Stimulated activated CD4-positive, alpha-beta T cell treated with anti-CD3 and anti-CD28 coated beads, Interleukin-1b, Interleukin-23, amount 100 ng/mL, for 48 hours (primary cell): ENCODE measurements at regions not wholly inside any gene's neighbourhood (a gene's known extent, or its start where the extent isn't known, plus 50 kb on each side); places are given as distances from the start of the nearest gene placed in this dataset.
"Not testable (repeated sequence)": the region's sequence is repeated elsewhere in the genome, so short reads cannot be mapped to it uniquely, and the experiment has no call there.

ENCODE experiments used
- DNase-seq: peaks from one replicate; pipeline ENCODE4 v3.0.0-alpha.2; 2020

DNA sequence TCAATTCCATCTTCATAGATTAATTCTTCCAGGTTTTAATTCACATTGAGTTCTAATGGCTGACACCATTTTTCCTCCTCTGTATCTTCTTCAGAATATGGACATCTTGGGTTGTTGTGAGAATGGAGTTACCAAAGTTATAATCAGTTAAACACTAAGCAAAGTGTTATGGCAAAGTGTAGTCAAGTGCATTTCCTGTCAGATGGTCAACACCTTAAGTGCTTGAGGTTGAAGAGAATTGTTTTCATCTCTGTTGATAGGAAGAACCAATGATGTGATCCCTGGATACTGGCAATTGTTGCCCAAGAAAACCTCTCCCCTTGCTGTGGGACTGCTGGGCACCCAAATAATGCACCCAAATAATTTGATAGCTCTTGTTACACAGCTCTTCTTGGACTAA, 102.6 kb upstream of the SATB1 start:
- no peak for DNase-seq

- no peak for DNase-seq
These were observed 101.5 kb upstream of the SATB1 start for GRCh38 chr3:18526667-18527066.

DNA sequence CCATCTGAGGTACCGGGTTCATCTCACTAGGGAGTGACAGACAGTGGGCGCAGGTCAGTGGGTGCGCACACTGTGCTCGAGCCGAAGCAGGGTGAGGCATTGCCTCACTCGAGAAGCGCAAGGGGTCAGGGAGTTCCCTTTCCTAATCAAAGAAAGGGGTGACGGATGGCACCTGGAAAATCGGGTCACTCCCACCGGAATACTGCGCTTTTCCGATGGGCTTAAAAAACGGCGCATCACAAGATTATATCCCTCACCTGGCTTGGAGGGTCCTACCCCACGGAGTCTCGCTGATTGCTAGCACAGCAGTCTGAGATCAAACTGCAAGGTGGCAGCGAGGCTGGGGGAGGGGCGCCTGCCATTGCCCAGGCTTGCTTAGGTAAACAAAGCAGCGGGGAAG, 91.0 kb upstream of the SATB1 start:
- DNase-seq: not testable (repeated sequence)

DNA sequence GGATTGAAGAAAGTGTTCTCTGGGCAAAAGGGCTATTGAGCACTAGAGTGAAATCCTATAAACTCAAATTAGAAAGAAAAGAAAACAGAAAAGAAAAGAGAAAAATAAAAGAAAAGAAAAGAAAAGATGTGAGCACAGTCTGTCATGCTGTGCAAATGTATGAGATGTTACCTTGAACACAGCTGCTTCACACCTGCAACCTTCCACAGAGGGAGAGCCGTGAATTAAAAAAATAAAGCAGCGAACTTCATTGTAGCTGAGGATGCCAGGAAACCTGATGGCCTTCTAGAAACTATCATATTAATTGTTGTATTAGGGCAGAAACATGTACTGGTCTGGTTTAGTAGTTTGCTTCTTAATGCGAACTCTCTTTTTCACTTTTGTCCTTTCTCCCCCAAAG, 88.0 kb upstream of the SATB1 start:
- DNase-seq: no peak

DNA sequence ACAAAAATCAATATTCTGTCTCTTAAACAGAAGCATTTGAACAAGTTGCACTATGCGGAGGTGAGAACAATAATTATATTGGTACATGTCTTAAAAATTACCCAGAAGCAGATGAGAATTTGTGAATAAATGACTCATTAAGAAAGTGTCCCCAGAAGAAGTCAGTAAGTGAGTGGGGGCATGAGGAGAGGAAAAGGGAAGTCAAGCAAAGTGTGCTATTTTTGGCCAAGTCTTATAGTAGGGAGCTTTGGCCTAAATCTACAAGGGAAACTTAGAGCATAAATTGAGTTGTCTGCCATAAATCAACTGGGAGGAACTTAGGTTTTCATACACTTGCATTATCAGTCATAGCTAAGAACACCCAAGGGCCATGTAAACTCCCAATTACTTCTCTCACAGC, 86.9 kb upstream of the SATB1 start:
- DNase-seq: no peak

DNA sequence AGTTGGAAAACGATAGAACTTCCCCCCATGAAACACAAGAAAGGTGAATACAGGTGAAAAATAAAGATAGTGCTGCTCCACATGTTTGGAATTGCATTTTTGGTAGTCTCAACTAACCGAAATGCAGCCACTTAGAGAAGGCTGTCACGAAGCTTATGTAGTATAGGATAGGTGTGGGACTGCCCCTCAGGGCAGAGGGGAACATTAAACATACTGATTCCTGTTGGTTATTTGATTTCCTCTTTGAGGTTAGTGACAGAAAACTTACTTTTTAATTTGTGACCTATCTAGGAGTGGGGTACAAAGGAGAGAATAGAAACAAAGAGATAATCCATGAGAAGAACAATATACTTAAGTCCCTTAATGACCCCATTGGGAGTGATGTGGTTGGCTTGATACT, 85.8 kb upstream of the SATB1 start:
- no peak for DNase-seq

DNA sequence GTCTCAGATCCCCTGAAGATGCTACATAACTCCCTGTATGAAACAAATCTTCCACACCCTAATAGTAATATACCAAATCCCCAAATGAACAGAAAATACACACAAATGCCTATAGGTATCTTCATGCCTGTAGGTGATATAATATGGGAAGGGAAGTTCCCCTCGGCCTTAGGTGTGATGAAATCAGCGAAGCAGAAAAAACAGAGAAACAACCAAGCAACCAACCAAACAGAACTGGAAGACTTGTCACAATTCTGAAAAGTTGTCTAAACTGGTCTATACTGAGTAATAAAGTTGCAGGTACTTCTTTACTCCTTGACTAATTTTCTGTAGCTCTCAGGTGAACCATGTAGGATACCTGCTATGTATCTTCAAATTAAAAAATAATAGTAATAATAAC, 82.2 kb upstream of the SATB1 start:
- no peak for DNase-seq

DNA sequence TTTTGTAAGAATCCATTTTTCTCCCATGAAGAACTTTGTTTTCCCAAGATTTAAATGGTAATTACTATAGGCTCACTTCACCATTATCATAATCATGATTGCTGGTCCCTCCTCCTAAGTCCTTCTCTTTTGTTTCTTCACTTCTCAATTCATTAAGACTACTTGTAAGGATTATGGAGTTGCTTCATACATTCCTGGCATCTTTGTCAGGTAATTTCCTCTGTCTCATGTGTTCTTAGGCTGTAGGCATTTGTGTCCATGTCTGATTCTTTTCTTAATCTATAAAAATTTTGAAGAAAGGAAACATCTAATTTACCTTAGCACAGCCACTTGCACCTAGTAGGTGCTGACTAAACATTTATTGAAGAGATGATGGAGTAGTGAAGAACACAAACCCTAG, 79.9 kb upstream of the SATB1 start:
- no peak for DNase-seq

DNA sequence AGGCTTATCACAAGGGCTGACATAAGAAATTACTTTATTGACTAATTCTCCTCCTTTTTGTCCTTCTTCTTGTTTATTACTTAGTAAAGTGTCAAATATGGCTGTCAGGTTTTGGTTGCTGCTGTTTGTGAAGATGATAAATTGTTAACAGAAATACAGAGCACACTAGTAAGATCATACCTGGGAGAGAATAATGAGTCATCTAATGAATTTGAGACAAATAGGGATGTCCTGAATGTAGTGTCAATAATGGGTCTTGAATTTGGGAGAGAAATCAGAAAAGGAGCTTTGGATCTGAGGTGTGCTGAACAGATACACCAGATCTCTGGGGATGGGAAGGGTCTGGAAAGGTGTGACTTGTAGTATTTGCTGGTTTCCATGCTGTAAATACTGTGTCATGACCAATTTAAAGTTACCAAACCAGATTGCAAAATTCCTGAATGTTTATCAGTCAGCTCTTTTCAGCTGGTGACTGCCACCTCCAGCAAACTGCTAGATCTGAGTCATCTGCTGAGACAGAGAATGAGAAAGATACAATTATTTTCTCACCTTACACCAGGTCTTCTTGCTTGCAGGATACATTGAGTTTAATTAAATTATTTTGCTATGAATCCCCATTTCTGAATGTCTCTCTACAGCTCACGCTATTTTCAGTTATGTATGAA, 76.7 kb upstream of the SATB1 start:
- peak; percentile 14 for DNase-seq

- DNase-seq: no peak
These were observed 75.2 kb upstream of the SATB1 start for GRCh38 chr3:18500322-18500721.

- DNase-seq: no peak
These were observed 74.2 kb upstream of the SATB1 start for GRCh38 chr3:18499301-18499700.

DNA sequence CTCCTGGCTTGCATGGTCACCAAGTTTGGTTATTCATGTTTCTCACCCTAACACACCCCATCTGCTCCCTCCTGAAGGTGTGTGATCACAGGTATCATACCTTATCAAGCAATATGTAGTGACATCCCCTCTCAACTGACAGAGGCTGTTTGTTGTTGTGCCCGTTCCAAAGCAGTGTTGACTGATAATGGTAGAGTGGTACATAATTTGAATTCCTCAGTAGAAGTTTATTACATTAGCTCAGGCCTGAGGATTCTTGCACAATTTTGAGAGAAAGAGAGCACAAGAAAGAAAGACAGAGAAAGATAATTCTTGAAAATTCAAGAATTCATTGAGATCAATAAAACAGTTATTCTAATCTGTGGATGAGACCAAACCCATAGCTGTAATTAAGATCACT, 69.1 kb upstream of the SATB1 start:
- DNase-seq: no peak

- DNase-seq: no peak
These were observed 64.8 kb upstream of the SATB1 start for GRCh38 chr3:18489939-18490338.

DNA sequence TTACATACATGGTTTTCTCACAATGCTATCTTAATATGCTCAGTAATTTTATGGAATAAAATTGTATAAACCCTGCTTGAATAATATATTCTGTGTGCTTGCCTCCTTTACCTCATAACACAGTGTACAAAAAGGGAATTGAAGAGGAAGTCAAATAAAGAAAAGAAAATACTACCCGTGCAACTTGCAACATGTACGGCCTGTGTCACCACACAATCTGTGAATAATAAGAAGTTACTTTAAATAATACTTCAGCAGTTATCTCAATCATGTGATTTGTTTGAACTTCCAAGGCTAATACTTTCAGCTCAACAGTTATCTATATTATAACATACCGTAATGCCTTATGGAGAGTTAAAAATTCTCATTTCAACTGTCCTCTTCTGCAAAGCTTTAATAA, 58.1 kb upstream of the SATB1 start:
- DNase-seq: no peak

DNA sequence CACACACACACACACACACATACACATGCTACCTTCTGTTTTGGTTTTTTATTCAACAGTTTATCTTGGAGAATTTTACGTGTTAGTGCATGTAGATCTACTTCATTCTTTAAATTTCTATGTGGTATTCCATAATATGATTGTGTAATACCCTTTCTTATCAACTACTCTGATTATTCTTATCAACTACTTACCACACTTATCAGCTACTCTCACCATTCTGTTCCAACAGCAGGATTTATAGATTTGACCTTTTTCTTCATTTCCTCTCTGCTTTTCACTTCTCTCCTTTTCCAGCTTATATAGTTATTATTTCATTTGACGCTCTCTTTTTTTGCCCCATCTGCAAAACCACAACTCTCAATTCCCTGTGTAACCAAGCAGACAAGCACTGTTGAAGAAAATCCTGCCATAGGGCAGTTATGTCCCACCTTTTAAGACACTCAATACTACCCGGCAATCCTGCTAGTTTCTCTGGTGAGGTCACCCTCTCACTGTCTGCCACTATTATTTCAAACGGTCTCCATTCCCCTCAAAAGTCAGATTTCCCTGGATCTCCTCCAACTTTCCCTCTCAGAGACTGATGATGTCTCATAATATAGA, 56.9 kb upstream of the SATB1 start:
- DNase-seq: no peak

DNA sequence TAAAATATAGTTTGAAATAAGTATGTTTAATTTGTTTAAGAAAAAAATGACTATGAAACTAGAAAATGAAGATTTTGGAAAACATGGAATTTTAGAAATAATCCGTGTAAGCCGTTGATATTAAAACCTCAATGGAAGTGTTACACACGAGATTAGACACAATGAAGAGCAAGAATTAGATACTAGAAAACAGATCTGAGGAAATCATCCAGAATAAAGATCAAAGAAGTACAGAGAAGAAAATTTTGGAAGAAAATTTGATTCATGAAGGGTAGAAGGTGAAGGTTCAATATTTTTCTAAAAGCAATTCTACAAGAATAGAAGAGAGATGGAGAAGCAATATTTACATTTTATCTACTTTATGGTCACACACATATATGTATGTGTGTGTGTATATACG, 52.5 kb upstream of the SATB1 start:
- no peak for DNase-seq
